ENCODE measurements at regions not wholly inside any gene's neighbourhood (a gene's known extent, or its start where the extent isn't known, plus 50 kb on each side); places are given as distances from the start of the nearest gene placed in this dataset.

GRCh38 chrX:15146515-15146914 is 123.4 kb downstream of the ASB9 start:
- POLR2A ChIA-PET = no interaction called here
- CTCF ChIA-PET (ENCODE audit: low intra/inter-chr PET ratio, low total read pairs) = no interaction called here
- intact Hi-C loops (cut with micrococcal nuclease; ENCODE audit: unreplicated experiment) (loop anchor here (10.0 kb wide), 2 partner anchors 98 to 622 kb away; partner anchors contain the start of gene GLRA2), in situ Hi-C loops (cut with HindIII; ENCODE audit: extremely low pct_ligation_motif_present, low pct_unique_long_range_greater_than_20kb) (loop anchor here (25.0 kb wide), 1 partner anchor 1059 kb away; no protein-coding TSS in a partner anchor)
- Histone ChIP-seq H3K36me3 (replicated peaks in 1 of 2; ENCODE audit: control insufficient read depth in 1 of 2, insufficient read depth in 2 of 2, low read length in 2 of 2) (no peaks in the 10 kb centered on the region), H3K9ac (ENCODE audit: insufficient read depth, low read depth, low read length) (no peak overlapping the region), H4K20me1 (ENCODE audit: insufficient read depth, low read length) (no peaks in the 10 kb centered on the region), H3K4me1 (ENCODE audit: insufficient read depth, low read length) (peaks cover 22% of the 10 kb centered on the region), H3K79me2 (ENCODE audit: insufficient read depth, low read length) (no peaks in the 10 kb centered on the region), H3K4me3 (replicated peaks in 1 of 3; ENCODE audit: insufficient read depth in 1 of 3, low read depth in 2 of 3, low read length in 3 of 3) (no peak overlapping the region), H2AFZ (ENCODE audit: low read length) (no peak overlapping the region), H3K27me3 (ENCODE audit: control insufficient read depth in 1 of 2, insufficient read depth in 2 of 2, low read length in 2 of 2) (no peaks in the 10 kb centered on the region), H3K4me2 (ENCODE audit: low read depth, low read length) (no peak overlapping the region), H3K27ac (ENCODE audit: extremely low read length, insufficient read depth, low read length) (no peak overlapping the region), H3K9me3 (ENCODE audit: low read length) (no peaks in the 10 kb centered on the region)
- ATAC-seq (peak; percentile 60; the same call in 1 of the 3 replicates), FAIRE-seq (no peak), DNase-seq (ENCODE audit: low spot score) (no peak)
- BruUV-seq (replicated peaks) = no TSS peak
- WGBS (ENCODE audit: low lambda C conversion rate) = 0% methylated on average over 6 of the region's 6 CpGs
- TF ChIP-seq CTCF (CRISPR knock-in tag; IDR thresholded peaks at IDR 0.05) = peak; percentile 36
- TF ChIP-seq STAG1 (CRISPR knock-in tag; IDR thresholded peaks at IDR 0.05) = peak; percentile 40
- no peak for TF ChIP-seq ZNF136 (CRISPR knock-in tag; IDR thresholded peaks at IDR 0.05; ENCODE audit: low read depth)
- TF ChIP-seq CBX5 (CRISPR knock-in tag; IDR thresholded peaks at IDR 0.05; ENCODE audit: borderline replicate concordance) = no peak
- no peak for TF ChIP-seq MXD3 (CRISPR knock-in tag; IDR thresholded peaks at IDR 0.05)
- no peak for TF ChIP-seq TRIM22 (IDR thresholded peaks at IDR 0.05)
- no peak for TF ChIP-seq KMT2A (CRISPR knock-in tag; IDR thresholded peaks at IDR 0.05)
- no peak for TF ChIP-seq TIGD3 (CRISPR knock-in tag; IDR thresholded peaks at IDR 0.05; ENCODE audit: borderline replicate concordance)
- TF ChIP-seq ZNF737 (CRISPR knock-in tag; IDR thresholded peaks at IDR 0.05; ENCODE audit: borderline replicate concordance) = no peak
- TF ChIP-seq, protein P1, sequence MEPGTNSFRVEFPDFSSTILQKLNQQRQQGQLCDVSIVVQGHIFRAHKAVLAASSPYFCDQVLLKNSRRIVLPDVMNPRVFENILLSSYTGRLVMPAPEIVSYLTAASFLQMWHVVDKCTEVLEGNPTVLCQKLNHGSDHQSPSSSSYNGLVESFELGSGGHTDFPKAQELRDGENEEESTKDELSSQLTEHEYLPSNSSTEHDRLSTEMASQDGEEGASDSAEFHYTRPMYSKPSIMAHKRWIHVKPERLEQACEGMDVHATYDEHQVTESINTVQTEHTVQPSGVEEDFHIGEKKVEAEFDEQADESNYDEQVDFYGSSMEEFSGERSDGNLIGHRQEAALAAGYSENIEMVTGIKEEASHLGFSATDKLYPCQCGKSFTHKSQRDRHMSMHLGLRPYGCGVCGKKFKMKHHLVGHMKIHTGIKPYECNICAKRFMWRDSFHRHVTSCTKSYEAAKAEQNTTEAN (CRISPR knock-in tag; conservative IDR thresholded peaks at IDR 0.05) = no peak
- TF ChIP-seq, protein P2, sequence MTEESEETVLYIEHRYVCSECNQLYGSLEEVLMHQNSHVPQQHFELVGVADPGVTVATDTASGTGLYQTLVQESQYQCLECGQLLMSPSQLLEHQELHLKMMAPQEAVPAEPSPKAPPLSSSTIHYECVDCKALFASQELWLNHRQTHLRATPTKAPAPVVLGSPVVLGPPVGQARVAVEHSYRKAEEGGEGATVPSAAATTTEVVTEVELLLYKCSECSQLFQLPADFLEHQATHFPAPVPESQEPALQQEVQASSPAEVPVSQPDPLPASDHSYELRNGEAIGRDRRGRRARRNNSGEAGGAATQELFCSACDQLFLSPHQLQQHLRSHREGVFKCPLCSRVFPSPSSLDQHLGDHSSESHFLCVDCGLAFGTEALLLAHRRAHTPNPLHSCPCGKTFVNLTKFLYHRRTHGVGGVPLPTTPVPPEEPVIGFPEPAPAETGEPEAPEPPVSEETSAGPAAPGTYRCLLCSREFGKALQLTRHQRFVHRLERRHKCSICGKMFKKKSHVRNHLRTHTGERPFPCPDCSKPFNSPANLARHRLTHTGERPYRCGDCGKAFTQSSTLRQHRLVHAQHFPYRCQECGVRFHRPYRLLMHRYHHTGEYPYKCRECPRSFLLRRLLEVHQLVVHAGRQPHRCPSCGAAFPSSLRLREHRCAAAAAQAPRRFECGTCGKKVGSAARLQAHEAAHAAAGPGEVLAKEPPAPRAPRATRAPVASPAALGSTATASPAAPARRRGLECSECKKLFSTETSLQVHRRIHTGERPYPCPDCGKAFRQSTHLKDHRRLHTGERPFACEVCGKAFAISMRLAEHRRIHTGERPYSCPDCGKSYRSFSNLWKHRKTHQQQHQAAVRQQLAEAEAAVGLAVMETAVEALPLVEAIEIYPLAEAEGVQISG (CRISPR knock-in tag; IDR thresholded peaks at IDR 0.05) = no peak
- TF ChIP-seq, protein P3, sequence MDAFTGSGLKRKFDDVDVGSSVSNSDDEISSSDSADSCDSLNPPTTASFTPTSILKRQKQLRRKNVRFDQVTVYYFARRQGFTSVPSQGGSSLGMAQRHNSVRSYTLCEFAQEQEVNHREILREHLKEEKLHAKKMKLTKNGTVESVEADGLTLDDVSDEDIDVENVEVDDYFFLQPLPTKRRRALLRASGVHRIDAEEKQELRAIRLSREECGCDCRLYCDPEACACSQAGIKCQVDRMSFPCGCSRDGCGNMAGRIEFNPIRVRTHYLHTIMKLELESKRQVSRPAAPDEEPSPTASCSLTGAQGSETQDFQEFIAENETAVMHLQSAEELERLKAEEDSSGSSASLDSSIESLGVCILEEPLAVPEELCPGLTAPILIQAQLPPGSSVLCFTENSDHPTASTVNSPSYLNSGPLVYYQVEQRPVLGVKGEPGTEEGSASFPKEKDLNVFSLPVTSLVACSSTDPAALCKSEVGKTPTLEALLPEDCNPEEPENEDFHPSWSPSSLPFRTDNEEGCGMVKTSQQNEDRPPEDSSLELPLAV (CRISPR knock-in tag; conservative IDR thresholded peaks at IDR 0.05; ENCODE audit: low read depth) = no peak
- no peak for TF ChIP-seq HMGA1 (CRISPR knock-in tag; conservative IDR thresholded peaks at IDR 0.05)
- no peak for TF ChIP-seq HDAC6 (IDR thresholded peaks at IDR 0.05; ENCODE audit: low read depth, low read length)

Data from HepG2 (cell line).